ENCODE measurements at regions not wholly inside any gene's neighbourhood (a gene's known extent, or its start where the extent isn't known, plus 50 kb on each side); places are given as distances from the start of the nearest gene placed in this dataset.

DNA sequence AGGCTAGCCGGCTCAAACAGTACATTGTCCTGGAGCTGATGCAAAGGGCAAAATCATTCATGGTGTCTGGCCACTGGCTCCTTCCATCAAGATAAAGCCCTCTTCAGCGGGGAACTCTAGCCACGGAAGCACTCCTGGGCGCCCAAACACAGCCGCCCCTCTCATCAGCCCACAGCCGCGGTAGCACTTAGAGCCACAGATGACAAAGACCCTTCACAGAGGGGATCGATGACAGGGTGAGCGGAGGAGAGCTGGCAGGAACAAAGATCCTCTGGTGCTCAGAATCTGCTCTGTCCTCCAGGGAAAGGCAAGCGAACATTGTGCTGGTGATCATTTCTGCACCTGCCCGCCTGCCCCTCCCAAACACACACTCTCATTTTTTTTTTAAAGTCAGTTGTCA, 222.2 kb upstream of the NRP1 start:
- DNase-seq (ENCODE audit: low read depth, low spot score): no peak

- DNase-seq (ENCODE audit: low read depth, low spot score): no peak
Measured at GRCh38 chr10:33556103-33556502, 221.6 kb upstream of the NRP1 start.

- DNase-seq (ENCODE audit: low read depth, low spot score): no peak
Measured at GRCh38 chr10:33553748-33554571, 219.5 kb upstream of the NRP1 start.

- no peak for DNase-seq (ENCODE audit: low read depth, low spot score)
Measured at GRCh38 chr10:33552290-33552689, 217.8 kb upstream of the NRP1 start.

- DNase-seq (ENCODE audit: low read depth, low spot score): no peak
Measured at GRCh38 chr10:33550811-33551210, 216.3 kb upstream of the NRP1 start.

DNA sequence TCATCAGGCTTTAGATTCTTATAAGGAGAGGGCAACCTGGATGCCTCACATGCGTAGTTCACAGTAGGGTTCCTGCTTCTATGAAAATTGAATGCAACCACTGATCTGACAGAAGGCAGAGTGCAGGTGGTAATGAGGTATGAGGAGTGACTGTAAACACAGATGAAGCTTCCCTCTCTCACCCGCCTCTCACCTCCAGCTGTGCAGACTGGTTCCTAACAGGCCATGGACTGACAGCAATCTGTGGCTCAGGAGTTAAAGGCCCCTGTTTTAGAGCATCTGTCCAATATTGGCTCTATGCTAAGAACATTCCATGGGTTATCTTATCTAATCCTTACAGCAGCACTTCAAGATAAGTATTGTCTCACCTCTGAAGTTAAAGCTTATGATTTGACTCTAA, 213.5 kb upstream of the NRP1 start:
- no peak for DNase-seq (ENCODE audit: low read depth, low spot score)

GRCh38 chr10:33546031-33546430, 211.6 kb upstream of the NRP1 start:
- no peak for DNase-seq (ENCODE audit: low read depth, low spot score)

- no peak for DNase-seq (ENCODE audit: low read depth, low spot score)
Measured at GRCh38 chr10:33542752-33543505, 208.5 kb upstream of the NRP1 start.

DNA sequence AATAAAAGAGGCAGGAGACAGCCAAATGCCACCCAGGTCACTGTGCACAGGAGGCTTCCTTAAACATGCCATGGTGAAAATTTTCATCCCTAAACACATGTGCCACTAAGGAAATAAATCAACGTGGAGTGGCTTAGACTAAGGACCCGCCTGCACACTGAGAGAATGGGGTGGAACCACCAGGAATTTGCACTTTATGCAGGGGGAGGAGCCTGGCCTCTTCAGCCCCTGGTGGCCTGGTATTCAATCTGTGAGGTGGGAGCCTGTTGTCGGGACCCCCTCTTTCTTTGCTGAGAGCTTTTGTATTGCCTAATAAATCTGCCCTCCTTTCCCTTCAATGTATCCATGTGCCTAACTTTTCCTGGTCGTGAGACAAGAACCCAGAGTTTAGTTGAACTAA, 204.6 kb upstream of the NRP1 start:
- DNase-seq (ENCODE audit: low read depth, low spot score): no peak

GRCh38 chr10:33537066-33537465, 202.6 kb upstream of the NRP1 start:
- no peak for DNase-seq (ENCODE audit: low read depth, low spot score)

- no peak for DNase-seq (ENCODE audit: low read depth, low spot score)
Measured at GRCh38 chr10:33536508-33536907, 202.0 kb upstream of the NRP1 start.

DNA sequence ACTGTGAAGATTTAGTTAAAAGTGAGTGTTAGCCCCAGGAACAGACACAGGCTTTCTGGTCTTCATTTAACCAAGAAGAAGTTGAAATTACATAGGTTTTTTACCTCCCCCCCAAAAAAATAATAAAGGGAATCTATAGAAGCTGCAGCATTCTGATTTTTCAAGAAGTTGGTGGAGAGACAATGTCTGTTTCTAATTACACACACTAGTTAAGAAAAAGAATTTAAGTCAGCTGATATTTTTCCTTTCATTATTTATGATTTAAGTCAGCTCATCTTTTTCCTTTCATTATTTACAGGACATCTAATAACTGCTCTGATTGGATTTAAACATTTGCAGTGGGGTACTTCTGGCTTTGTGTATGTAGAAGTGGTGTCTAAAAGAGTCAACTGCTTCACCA, 201.4 kb upstream of the NRP1 start:
- DNase-seq (ENCODE audit: low read depth, low spot score): no peak

DNA sequence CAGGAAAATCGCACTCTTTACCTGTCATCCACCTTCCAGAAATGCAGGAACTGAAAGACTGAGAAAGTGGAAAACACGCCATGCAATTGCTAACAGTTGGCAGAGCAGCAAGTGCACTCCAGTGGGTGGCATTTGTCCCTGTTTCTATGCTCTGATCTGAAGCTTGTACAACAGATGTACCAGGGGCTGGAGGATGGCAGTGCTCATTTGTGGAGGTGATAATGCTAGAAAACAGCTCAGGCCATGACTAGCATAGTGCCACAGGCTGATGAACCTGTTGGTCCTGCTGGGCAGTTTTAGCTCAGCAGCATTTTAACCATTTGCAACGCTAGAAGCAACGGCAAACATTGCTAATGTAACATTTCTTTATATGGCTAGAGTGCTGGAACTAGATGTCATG, 199.9 kb upstream of the NRP1 start:
- DNase-seq (ENCODE audit: low read depth, low spot score): no peak

- no peak for DNase-seq (ENCODE audit: low read depth, low spot score)
Measured at GRCh38 chr10:33533612-33534011, 199.1 kb upstream of the NRP1 start.

DNA sequence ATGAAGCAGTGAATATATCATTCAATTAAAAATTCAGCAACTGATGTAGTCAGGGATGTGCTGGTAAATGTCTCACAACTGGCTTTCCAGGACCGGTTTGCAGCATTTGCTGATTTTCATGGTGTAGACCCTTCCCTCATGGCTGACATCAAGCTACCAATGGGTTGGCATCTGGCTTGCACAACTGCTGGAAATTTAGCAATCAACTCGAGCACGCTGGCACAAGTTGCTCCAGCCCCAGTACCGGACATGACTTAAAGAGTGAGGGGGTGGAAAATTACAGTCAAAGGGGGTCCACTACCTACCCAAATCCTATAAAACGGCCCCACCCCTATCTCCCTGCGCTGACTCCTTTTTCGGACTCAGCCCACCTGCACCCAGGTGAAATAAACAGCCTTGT, 198.4 kb upstream of the NRP1 start:
- DNase-seq (ENCODE audit: low read depth, low spot score): no peak

- no peak for DNase-seq (ENCODE audit: low read depth, low spot score)
Measured at GRCh38 chr10:33529234-33529633, 194.8 kb upstream of the NRP1 start.

- DNase-seq (ENCODE audit: low read depth, low spot score): no peak
Measured at GRCh38 chr10:33524966-33525365, 190.5 kb upstream of the NRP1 start.

DNA sequence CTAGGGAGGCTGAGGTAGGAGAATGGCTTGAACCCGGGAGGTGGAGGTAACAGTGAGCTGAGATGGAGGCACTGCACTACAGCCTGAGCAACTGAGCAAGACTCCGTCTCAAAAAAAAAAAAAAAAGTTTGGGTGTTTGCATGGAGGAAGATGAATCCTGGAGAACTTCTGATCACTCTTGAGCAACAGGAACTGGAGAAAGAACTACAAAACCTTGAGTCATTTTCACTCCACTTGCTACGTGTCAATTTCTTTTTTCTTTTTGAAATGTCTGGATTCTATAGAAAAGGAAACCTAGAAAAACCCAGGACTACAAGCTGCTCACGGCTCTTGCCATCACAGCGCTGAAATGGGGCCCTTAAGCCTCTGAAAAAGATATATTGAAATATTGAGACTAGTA, 189.6 kb upstream of the NRP1 start:
- no peak for DNase-seq (ENCODE audit: low read depth, low spot score)

GRCh38 chr10:33523236-33523792, 188.8 kb upstream of the NRP1 start:
- no peak for DNase-seq (ENCODE audit: low read depth, low spot score)

DNA sequence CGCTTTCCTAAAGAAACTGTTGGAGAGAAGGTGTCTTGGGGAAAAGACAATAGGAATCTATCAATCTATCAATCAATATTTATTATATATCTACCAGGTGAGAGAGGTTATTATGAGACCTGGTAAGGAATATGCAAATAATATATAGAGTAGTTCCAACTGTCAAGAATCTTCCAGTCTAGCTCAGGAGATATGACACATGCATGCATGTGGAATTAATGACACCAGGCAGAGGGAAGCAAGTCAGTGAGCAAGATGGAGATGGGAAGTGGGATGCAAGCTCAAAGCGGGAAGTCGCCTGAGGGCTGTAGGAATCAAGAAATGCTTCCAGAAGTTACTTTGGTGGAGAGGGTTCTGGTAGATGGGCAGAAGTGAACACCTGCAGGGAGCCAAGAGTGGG, 187.4 kb upstream of the NRP1 start:
- no peak for DNase-seq (ENCODE audit: low read depth, low spot score)

DNA sequence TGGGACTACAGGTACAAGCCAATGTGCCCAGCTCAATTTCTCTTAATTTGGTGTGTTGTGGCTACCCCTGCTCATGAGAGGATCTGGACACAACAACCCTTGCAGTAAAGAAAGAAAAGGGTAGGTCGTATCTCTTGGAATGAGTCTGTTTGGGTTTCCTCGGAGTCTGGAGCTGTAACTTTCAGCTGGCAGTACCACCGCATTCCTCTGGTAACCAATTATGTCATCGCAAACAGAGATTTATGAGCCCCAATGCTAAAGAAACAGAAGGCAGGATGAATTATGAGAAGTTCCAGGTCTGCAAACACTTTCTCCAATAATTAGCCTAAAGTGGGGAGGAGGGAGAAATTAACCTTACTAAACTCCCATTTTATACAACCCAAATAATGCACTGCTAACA, 186.6 kb upstream of the NRP1 start:
- no peak for DNase-seq (ENCODE audit: low read depth, low spot score)

DNA sequence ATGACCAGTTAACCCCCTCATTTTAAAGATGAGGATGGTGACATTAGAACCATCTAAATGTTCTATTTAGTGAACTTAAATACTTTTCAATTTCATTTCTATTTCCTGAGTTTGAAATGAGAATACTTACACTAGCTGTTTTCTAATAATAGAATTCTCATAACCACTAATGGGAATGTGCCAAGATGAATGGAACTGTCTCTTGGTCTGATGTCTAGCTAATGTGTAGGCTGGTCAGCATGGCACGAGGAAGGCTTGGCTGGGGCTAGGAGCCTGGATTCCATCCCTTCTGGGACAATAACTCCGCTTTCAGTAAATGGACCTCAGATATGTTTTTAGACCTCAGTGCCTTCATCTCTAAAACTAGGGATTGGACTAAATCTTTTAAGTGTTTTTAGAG, 185.8 kb upstream of the NRP1 start:
- no peak for DNase-seq (ENCODE audit: low read depth, low spot score)
